Ectodermal cell (in vitro differentiated cells): ENCODE measurements at regions not wholly inside any gene's neighbourhood (a gene's known extent, or its start where the extent isn't known, plus 50 kb on each side); places are given as distances from the start of the nearest gene placed in this dataset.

Experiments used
- H3K27ac ChIP-seq: 2 replicates; pipeline ENCODE4 v1.7.0; 2013; ENCODE audit warnings: mild to moderate bottlenecking, low read depth, low read length; ENCODE audit not compliant: insufficient read depth, poor library complexity, severe bottlenecking
- H3K27me3 ChIP-seq: 2 replicates; pipeline ENCODE4 v1.7.0; 2013; ENCODE audit warnings: mild to moderate bottlenecking, low read length; ENCODE audit not compliant: insufficient read depth, control insufficient read depth, poor library complexity, severe bottlenecking
- H3K36me3 ChIP-seq: one replicate; pipeline ENCODE4 v1.7.0; 2013; ENCODE audit warnings: low read length; ENCODE audit not compliant: control insufficient read depth, insufficient read depth
- H3K4me1 ChIP-seq: one replicate; pipeline ENCODE4 v1.7.0; 2013; ENCODE audit warnings: low read length; ENCODE audit not compliant: control insufficient read depth, insufficient read depth
- H3K4me3 ChIP-seq: 2 replicates; pipeline ENCODE4 v1.7.0; 2013; ENCODE audit warnings: low read depth, low read length, control low read depth; ENCODE audit not compliant: insufficient read depth
- H3K9me3 ChIP-seq: 2 replicates; pipeline ENCODE4 v1.7.0; 2013; ENCODE audit warnings: mild to moderate bottlenecking, low read length, moderate library complexity; ENCODE audit not compliant: control insufficient read depth
- WGBS, 2 experiments: methylation state at CpG; one replicate each; pipeline ENCODE4 v1.1.7; 2013; ENCODE audit warnings: missing lambda C conversion rate in 2 of 2; 5-methylcytosine and 5-hydroxymethylcytosine counted together

GRCh38 chr15:70602834-70603560 is 160.4 kb downstream of the UACA start:
- no peaks in the 10 kb centered on the region for H3K9me3 ChIP-seq
- H3K27ac ChIP-seq = no peak overlapping the region
- no peak overlapping the region for H3K4me3 ChIP-seq
- 87 to 88% methylated on average over 11 of the region's 12 CpGs for WGBS, 2 experiments
- H3K27me3 ChIP-seq = no peaks in the 10 kb centered on the region
- no peaks in the 10 kb centered on the region for H3K36me3 ChIP-seq
- H3K4me1 ChIP-seq = peaks cover 27% of the 10 kb centered on the region

DNA sequence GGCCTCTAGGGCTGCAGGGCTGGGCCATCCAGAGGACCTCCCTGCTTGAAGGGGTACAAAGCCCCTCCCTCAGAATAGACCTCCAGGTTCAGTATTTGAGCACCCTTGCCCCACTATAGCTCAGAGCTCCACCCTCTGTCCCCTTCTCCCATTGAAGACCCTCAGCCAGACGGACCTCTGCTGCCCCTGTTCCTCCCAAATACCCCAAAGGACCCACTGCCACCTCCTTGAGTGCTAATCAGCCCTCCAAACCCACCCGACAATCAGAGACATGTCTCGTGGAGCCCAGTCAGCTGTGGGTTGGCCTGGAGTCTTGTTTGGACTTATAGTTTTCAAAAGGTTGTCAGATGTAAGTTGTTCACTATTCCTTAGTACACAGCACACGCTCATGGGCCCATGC is 161.1 kb downstream of the UACA start:
- Histone ChIP-seq H3K27ac (no peak overlapping the region), H3K27me3 (no peaks in the 10 kb centered on the region), H3K4me1 (peaks cover 24% of the 10 kb centered on the region), H3K4me3 (no peak overlapping the region), H3K36me3 (no peaks in the 10 kb centered on the region), H3K9me3 (no peaks in the 10 kb centered on the region)
- 91 to 93% methylated on average over 4 of the region's 4 CpGs for WGBS, 2 experiments

- no peak overlapping the region for H3K27ac ChIP-seq
- WGBS, 2 experiments = 87 to 94% methylated on average over 1 to 3 of the region's 3 CpGs
These were observed 165.4 kb downstream of the UACA start for GRCh38 chr15:70597945-70598344.

GRCh38 chr15:70597056-70597603 is 166.2 kb downstream of the UACA start:
- WGBS, 2 experiments = 91 to 92% methylated on average over 5 of the region's 5 CpGs
- no peaks in the 10 kb centered on the region for H3K27me3 ChIP-seq
- peaks cover 2% of the 10 kb centered on the region for H3K9me3 ChIP-seq
- H3K4me1 ChIP-seq = no peaks in the 10 kb centered on the region
- H3K4me3 ChIP-seq = no peak overlapping the region
- H3K36me3 ChIP-seq = no peaks in the 10 kb centered on the region
- no peak overlapping the region for H3K27ac ChIP-seq

More at GRCh38 chr15:70597945-70598344, 165.4 kb downstream of the UACA start:
- H3K9me3 ChIP-seq = peaks cover 2% of the 10 kb centered on the region
- no peaks in the 10 kb centered on the region for H3K27me3 ChIP-seq
- H3K4me3 ChIP-seq = no peak overlapping the region
- no peaks in the 10 kb centered on the region for H3K4me1 ChIP-seq
- H3K36me3 ChIP-seq = no peaks in the 10 kb centered on the region

DNA sequence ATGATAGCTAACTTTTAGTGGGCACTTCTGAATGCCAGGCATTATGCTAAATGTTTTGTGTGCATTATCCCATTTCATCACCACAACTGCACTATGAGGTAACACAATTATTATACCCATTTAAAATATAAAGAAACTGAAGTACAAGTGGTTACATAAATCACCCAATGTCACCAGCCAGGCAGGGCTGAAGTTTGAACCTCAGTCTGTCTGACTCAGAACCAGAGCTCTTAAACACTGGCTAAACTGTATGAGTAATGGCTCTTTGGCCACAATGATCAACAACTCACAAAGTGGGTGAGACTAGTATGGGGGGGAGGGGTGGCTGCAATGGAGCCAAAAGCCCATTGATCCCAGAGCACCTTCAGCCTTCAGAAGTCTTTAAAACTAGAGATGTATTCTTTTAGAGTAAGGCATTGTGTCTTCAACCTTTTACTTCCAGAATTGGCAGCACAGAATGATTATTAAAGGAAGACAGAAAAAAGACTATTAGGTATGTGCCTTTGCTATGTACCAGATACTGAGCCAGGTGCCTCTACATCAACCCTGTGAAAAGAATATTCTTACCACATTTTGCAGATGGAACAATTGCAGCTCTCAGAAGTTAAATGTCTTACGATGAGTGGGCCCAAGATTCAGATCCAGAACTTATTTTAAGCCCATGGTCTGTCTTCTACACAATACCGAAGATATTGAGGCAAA is 166.9 kb downstream of the UACA start:
- Histone ChIP-seq H3K4me3 (no peak overlapping the region), H3K36me3 (no peaks in the 10 kb centered on the region), H3K27ac (no peak overlapping the region), H3K4me1 (no peaks in the 10 kb centered on the region), H3K9me3 (peaks cover 2% of the 10 kb centered on the region), H3K27me3 (no peaks in the 10 kb centered on the region)
- WGBS, 2 experiments = 95 to 96% methylated on average over 2 of the region's 2 CpGs

DNA sequence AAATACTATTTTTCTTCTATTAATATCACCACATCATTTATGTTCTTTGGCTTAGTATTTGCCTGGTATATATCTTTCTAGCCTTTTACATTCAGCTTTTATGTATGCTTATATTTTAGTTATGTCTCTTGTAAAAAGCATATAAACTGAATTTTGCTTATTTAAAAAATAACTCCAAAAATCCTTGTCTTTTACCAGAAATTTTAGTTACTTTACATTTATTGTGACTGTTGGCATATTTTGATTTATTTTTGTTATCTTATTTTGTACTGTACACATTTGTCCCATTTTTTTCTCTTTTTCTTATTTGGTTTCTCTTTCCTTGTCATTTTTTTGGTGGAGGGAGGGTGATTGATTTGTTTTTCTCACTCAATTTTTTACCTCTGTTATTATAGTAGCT is 169.6 kb downstream of the UACA start:
- H3K4me1 ChIP-seq = no peaks in the 10 kb centered on the region
- H3K9me3 ChIP-seq = peaks cover 2% of the 10 kb centered on the region
- H3K4me3 ChIP-seq = no peak overlapping the region
- H3K27ac ChIP-seq = no peak overlapping the region
- no peaks in the 10 kb centered on the region for H3K27me3 ChIP-seq
- H3K36me3 ChIP-seq = no peaks in the 10 kb centered on the region

DNA sequence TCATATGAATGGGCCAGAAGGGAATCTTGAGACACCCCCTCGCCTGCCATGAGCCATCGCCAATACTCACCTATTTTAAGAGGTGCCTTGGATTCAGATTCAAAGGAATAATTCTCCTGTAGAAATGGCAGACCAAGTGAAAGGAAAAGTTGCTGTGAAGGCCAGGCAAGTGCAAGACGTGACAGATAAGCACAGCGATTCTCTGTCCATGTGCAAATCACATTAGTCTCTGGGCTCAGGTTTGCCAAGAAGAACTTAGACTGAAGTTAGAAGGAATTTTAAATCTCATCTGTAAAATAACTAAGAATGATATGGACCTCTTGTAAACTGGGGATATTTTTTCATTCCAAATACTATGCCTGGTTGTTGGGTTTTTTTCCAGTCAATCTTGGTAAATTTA is 173.6 kb downstream of the UACA start:
- WGBS, 2 experiments = 71 to 73% methylated on average over 4 of the region's 4 CpGs
- no peak overlapping the region for H3K27ac ChIP-seq

GRCh38 chr15:70589221-70589620 is 174.1 kb downstream of the UACA start:
- H3K27me3 ChIP-seq = peaks cover 4% of the 10 kb centered on the region
- H3K4me1 ChIP-seq = peaks cover 12% of the 10 kb centered on the region
- H3K4me3 ChIP-seq = no peak overlapping the region
- no peak overlapping the region for H3K27ac ChIP-seq
- no peaks in the 10 kb centered on the region for H3K36me3 ChIP-seq
- no peaks in the 10 kb centered on the region for H3K9me3 ChIP-seq

More for the DNA sequence above, 173.6 kb downstream of the UACA start:
- H3K9me3 ChIP-seq = no peaks in the 10 kb centered on the region
- no peaks in the 10 kb centered on the region for H3K27me3 ChIP-seq
- no peak overlapping the region for H3K4me3 ChIP-seq
- H3K4me1 ChIP-seq = peaks cover 7% of the 10 kb centered on the region
- H3K36me3 ChIP-seq = no peaks in the 10 kb centered on the region

DNA sequence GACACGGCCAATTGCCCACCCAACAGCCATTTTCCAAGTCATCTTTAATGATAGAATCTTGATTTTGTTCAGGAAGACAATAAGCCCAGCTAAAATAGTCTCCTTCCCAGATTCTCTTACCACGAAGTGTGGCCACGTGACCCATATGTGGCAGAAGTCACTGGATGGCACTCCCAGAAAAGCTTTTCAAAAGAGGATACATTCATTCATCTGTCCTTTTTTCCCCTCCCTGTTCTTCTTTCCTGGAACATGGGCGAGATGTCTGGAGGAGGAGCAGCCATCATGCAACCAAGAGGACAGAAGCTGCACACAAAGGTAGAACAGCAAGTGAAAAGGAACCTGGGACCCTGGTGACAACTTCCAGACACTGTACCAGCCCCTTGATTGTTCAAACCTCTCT is 174.7 kb downstream of the UACA start:
- WGBS, 2 experiments = 92 to 95% methylated on average over 4 of the region's 4 CpGs
- peaks cover 4% of the 10 kb centered on the region for H3K27me3 ChIP-seq

GRCh38 chr15:70587896-70588567 is 175.3 kb downstream of the UACA start:
- 85 to 91% methylated on average over 10 of the region's 10 CpGs for WGBS, 2 experiments
- peaks cover 4% of the 10 kb centered on the region for H3K27me3 ChIP-seq
- no peaks in the 10 kb centered on the region for H3K36me3 ChIP-seq
- no peak overlapping the region for H3K4me3 ChIP-seq
- H3K27ac ChIP-seq = no peak overlapping the region
- H3K4me1 ChIP-seq = peaks cover 13% of the 10 kb centered on the region
- H3K9me3 ChIP-seq = no peaks in the 10 kb centered on the region

More for the DNA sequence above, 174.7 kb downstream of the UACA start:
- Histone ChIP-seq H3K4me3 (no peak overlapping the region), H3K36me3 (no peaks in the 10 kb centered on the region), H3K4me1 (peaks cover 13% of the 10 kb centered on the region), H3K9me3 (no peaks in the 10 kb centered on the region), H3K27ac (no peak overlapping the region)
